GM23338 (cell line): ENCODE measurements at regions not wholly inside any gene's neighbourhood (a gene's known extent, or its start where the extent isn't known, plus 50 kb on each side); places are given as distances from the start of the nearest gene placed in this dataset.

Experiments used
- ATAC-seq: fragments of 200-7000 bp; cut with Tn5 transposase; 3 replicates; pipeline ENCODE4 v1.9.1; 2020
- DNase-seq: peaks from one replicate; pipeline ENCODE4 v3.0.0-alpha.2; 2015; ENCODE audit warnings: low spot score
- H2AFZ ChIP-seq: fragments of 200-600 bp; sonication (generic); 2 replicates; pipeline ENCODE4 v1.8.0; 2016; ENCODE audit warnings: antibody characterized with exemption, mild to moderate bottlenecking, moderate library complexity
- H3F3A ChIP-seq: fragments of 200-600 bp; sonication (generic); replicated peaks from 2 replicates; pipeline ENCODE4 v1.8.0; 2017; ENCODE audit warnings: antibody characterized with exemption, mixed run types, low read depth
- H3K27ac ChIP-seq: fragments of 200-600 bp; sonication (generic); 2 replicates; pipeline ENCODE4 v1.6.1; 2016; ENCODE audit warnings: low read depth
- H3K27me3 ChIP-seq: fragments of 200-600 bp; sonication (generic); 2 replicates; pipeline ENCODE4 v1.8.0; 2016; ENCODE audit warnings: mild to moderate bottlenecking, mixed run types, moderate library complexity; ENCODE audit not compliant: insufficient read depth
- H3K36me3 ChIP-seq: fragments of 200-600 bp; sonication (generic); 2 replicates; pipeline ENCODE4 v1.8.0; 2016; ENCODE audit warnings: mild to moderate bottlenecking; ENCODE audit not compliant: insufficient read depth
- H3K4me1 ChIP-seq: fragments of 200-600 bp; sonication (generic); 2 replicates; pipeline ENCODE4 v1.8.0; 2016; ENCODE audit warnings: mild to moderate bottlenecking, moderate library complexity; ENCODE audit not compliant: insufficient read depth
- H3K4me2 ChIP-seq: fragments of 200-600 bp; sonication (generic); 2 replicates; pipeline ENCODE4 v1.7.1; 2017; ENCODE audit warnings: mixed run types
- H3K4me3 ChIP-seq: fragments of 200-600 bp; sonication (generic); 2 replicates; pipeline ENCODE4 v1.6.1; 2016; ENCODE audit warnings: mixed run types
- H3K79me2 ChIP-seq: fragments of 200-600 bp; sonication (generic); replicated peaks from 2 replicates; pipeline ENCODE4 v1.8.0; 2017; ENCODE audit warnings: mild to moderate bottlenecking; ENCODE audit not compliant: insufficient read depth
- H3K9me2 ChIP-seq: fragments of 200-600 bp; sonication (generic); 2 replicates; pipeline ENCODE4 v1.8.0; 2017; ENCODE audit not compliant: insufficient read depth
- H4K20me1 ChIP-seq: fragments of 200-600 bp; sonication (generic); replicated peaks from 2 replicates; pipeline ENCODE4 v1.8.0; 2017; ENCODE audit warnings: mild to moderate bottlenecking; ENCODE audit not compliant: insufficient read depth
- H3K27ac Mint-ChIP-seq: 2 replicates; pipeline ENCODE4 v1.8.0; 2020; ENCODE audit warnings: inconsistent platforms, mild to moderate bottlenecking, moderate library complexity, mixed read lengths
- H3K27me3 Mint-ChIP-seq: 3 replicates; pipeline ENCODE4 v1.8.0; 2022; ENCODE audit warnings: low read depth, mild to moderate bottlenecking, moderate library complexity, mixed read lengths, inconsistent platforms; ENCODE audit not compliant: insufficient read depth, poor library complexity
- H3K36me3 Mint-ChIP-seq: 3 replicates; pipeline ENCODE4 v1.8.0; 2021; ENCODE audit warnings: low read depth, mild to moderate bottlenecking, inconsistent platforms, moderate library complexity, mixed read lengths
- H3K4me1 Mint-ChIP-seq: 3 replicates; pipeline ENCODE4 v1.8.0; 2020; ENCODE audit warnings: mild to moderate bottlenecking, inconsistent platforms, mixed read lengths
- H3K4me3 Mint-ChIP-seq: 3 replicates; pipeline ENCODE4 v1.8.0; 2021; ENCODE audit warnings: moderate library complexity, mild to moderate bottlenecking, inconsistent platforms, mixed read lengths
- H3K9me3 Mint-ChIP-seq: 3 replicates; pipeline ENCODE4 v1.8.0; 2020; ENCODE audit warnings: moderate library complexity, mild to moderate bottlenecking, inconsistent platforms, mixed read lengths
- CREB1 ChIP-seq: fragments of 250-450 bp; sonication (Bioruptor Pico); IDR thresholded peaks from 2 replicates; pipeline ENCODE4 v1.5.0; 2020; ENCODE audit warnings: low read depth, mild to moderate bottlenecking, moderate library complexity
- CTCF ChIP-seq, 2 experiments: fragments of 200-600 bp in 1 of 2; sonication (generic) in 1 of 2; conservative IDR thresholded peaks; 2 replicates each; pipeline versions ENCODE4 v1.5.1 to v1.6.1; 2016 to 2017; ENCODE audit warnings: antibody characterized with exemption in 2 of 2, low read depth in 2 of 2, mild to moderate bottlenecking in 2 of 2, moderate library complexity in 1 of 2
- ETS1 ChIP-seq: IDR thresholded peaks from 2 replicates; pipeline ENCODE4 v1.6.1; 2016; ENCODE audit warnings: antibody characterized with exemption
- EZH2phosphoT487 ChIP-seq: fragments of 200-600 bp; sonication (generic); IDR thresholded peaks from one replicate; pipeline ENCODE4 v1.8.1; 2018; ENCODE audit warnings: antibody characterized with exemption; ENCODE audit not compliant: unreplicated experiment
- JUNB ChIP-seq: IDR thresholded peaks from one replicate; pipeline ENCODE4 v1.6.1; 2016; ENCODE audit warnings: antibody characterized with exemption; ENCODE audit not compliant: unreplicated experiment
- NANOG ChIP-seq: IDR thresholded peaks from 2 replicates; pipeline ENCODE4 v1.6.1; 2016; ENCODE audit warnings: antibody characterized with exemption, borderline replicate concordance
- POLR2AphosphoS5 ChIP-seq: IDR thresholded peaks from 2 replicates; pipeline ENCODE4 v1.6.1; 2016; ENCODE audit warnings: antibody characterized with exemption, low read depth
- STAT1 ChIP-seq: IDR thresholded peaks from one replicate; pipeline ENCODE4 v1.6.1; 2016; ENCODE audit warnings: antibody characterized with exemption; ENCODE audit not compliant: unreplicated experiment
- ZNF114 ChIP-seq: fragments of 250-450 bp; sonication (Bioruptor Pico); IDR thresholded peaks from 2 replicates; pipeline ENCODE4 v1.5.0; 2020; ENCODE audit warnings: mild to moderate bottlenecking, moderate library complexity
- ZNF331 ChIP-seq: fragments of 250-450 bp; sonication (Bioruptor Pico); IDR thresholded peaks from 2 replicates; pipeline ENCODE4 v1.5.0; 2020; ENCODE audit warnings: low read depth, mild to moderate bottlenecking, moderate library complexity
- TF ChIP-seq, protein P1 (sequence below): fragments of 250-450 bp; sonication (Bioruptor Pico); IDR thresholded peaks from 2 replicates; pipeline ENCODE4 v1.5.0; 2020; ENCODE audit warnings: mild to moderate bottlenecking, moderate library complexity
- TF ChIP-seq, protein P2 (sequence below): IDR thresholded peaks from one replicate; pipeline ENCODE4 v1.6.1; 2018; ENCODE audit warnings: antibody characterized with exemption; ENCODE audit not compliant: unreplicated experiment

DNA sequence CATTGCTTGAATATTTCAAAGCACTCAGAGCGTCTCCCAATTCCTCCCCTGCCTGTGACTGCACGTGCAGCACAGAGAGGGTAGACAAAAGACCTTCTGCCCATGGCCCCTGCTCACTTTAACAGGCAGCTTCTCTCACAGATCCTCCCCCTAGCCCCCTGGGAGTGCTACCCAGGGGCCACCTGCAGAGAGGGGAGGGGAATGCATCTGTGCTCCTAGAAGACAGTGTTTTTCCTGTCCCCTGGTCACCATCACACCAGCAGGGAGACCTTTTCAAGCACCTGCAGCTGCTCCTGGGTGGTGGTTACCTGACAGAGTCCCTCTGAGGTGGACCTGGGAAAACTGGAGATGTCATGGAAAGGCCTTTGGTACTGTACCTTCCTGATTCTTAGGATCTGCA is 56.7 kb upstream of the PRR23C start:
- Histone ChIP-seq H3K36me3 (no peaks in the 10 kb centered on the region), H3K9me2 (no peaks in the 10 kb centered on the region), H3K4me3 (no peak overlapping the region), H3F3A (no peaks in the 10 kb centered on the region), H3K4me2 (no peak overlapping the region), H3K27ac (no peak overlapping the region), H3K79me2 (no peaks in the 10 kb centered on the region), H3K27me3 (no peaks in the 10 kb centered on the region), H4K20me1 (no peaks in the 10 kb centered on the region), H3K4me1 (no peaks in the 10 kb centered on the region), H2AFZ (no peak overlapping the region)
- Mint-ChIP-seq H3K27me3 (peaks cover 8% of the 10 kb centered on the region), H3K9me3 (no peaks in the 10 kb centered on the region), H3K36me3 (no peaks in the 10 kb centered on the region), H3K4me3 (no peak overlapping the region), H3K27ac (no peak overlapping the region), H3K4me1 (peaks cover 3% of the 10 kb centered on the region; the same call in 2 of the 3 replicates)
- ATAC-seq (peak; percentile 21; the same call in 1 of the 3 replicates), DNase-seq (no peak)
- TF ChIP-seq, protein P1, sequence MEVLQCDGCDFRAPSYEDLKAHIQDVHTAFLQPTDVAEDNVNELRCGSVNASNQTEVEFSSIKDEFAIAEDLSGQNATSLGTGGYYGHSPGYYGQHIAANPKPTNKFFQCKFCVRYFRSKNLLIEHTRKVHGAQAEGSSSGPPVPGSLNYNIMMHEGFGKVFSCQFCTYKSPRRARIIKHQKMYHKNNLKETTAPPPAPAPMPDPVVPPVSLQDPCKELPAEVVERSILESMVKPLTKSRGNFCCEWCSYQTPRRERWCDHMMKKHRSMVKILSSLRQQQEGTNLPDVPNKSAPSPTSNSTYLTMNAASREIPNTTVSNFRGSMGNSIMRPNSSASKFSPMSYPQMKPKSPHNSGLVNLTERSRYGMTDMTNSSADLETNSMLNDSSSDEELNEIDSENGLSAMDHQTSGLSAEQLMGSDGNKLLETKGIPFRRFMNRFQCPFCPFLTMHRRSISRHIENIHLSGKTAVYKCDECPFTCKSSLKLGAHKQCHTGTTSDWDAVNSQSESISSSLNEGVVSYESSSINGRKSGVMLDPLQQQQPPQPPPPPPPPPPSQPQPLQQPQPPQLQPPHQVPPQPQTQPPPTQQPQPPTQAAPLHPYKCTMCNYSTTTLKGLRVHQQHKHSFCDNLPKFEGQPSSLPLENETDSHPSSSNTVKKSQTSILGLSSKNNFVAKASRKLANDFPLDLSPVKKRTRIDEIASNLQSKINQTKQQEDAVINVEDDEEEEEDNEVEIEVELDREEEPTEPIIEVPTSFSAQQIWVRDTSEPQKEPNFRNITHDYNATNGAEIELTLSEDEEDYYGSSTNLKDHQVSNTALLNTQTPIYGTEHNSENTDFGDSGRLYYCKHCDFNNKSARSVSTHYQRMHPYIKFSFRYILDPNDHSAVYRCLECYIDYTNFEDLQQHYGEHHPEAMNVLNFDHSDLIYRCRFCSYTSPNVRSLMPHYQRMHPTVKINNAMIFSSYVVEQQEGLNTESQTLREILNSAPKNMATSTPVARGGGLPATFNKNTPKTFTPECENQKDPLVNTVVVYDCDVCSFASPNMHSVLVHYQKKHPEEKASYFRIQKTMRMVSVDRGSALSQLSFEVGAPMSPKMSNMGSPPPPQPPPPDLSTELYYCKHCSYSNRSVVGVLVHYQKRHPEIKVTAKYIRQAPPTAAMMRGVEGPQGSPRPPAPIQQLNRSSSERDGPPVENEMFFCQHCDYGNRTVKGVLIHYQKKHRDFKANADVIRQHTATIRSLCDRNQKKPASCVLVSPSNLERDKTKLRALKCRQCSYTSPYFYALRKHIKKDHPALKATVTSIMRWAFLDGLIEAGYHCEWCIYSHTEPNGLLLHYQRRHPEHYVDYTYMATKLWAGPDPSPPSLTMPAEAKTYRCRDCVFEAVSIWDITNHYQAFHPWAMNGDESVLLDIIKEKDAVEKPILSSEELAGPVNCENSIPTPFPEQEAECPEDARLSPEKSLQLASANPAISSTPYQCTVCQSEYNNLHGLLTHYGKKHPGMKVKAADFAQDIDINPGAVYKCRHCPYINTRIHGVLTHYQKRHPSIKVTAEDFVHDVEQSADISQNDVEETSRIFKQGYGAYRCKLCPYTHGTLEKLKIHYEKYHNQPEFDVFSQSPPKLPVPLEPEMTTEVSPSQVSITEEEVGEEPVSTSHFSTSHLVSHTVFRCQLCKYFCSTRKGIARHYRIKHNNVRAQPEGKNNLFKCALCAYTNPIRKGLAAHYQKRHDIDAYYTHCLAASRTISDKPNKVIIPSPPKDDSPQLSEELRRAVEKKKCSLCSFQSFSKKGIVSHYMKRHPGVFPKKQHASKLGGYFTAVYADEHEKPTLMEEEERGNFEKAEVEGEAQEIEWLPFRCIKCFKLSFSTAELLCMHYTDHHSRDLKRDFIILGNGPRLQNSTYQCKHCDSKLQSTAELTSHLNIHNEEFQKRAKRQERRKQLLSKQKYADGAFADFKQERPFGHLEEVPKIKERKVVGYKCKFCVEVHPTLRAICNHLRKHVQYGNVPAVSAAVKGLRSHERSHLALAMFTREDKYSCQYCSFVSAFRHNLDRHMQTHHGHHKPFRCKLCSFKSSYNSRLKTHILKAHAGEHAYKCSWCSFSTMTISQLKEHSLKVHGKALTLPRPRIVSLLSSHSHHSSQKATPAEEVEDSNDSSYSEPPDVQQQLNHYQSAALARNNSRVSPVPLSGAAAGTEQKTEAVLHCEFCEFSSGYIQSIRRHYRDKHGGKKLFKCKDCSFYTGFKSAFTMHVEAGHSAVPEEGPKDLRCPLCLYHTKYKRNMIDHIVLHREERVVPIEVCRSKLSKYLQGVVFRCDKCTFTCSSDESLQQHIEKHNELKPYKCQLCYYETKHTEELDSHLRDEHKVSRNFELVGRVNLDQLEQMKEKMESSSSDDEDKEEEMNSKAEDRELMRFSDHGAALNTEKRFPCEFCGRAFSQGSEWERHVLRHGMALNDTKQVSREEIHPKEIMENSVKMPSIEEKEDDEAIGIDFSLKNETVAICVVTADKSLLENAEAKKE = no peak
- TF ChIP-seq STAT1 (no peak), POLR2AphosphoS5 (no peak), JUNB (no peak), CREB1 (CRISPR knock-in tag) (no peak), EZH2phosphoT487 (no peak), ZNF331 (CRISPR knock-in tag) (no peak), ZNF114 (CRISPR knock-in tag) (no peak), ETS1 (no peak), NANOG (no peak), CTCF (conservative IDR thresholded peaks at IDR 0.05; ENCODE audit: low read depth in 2 of 2) (no peak)
- TF ChIP-seq, protein P2, sequence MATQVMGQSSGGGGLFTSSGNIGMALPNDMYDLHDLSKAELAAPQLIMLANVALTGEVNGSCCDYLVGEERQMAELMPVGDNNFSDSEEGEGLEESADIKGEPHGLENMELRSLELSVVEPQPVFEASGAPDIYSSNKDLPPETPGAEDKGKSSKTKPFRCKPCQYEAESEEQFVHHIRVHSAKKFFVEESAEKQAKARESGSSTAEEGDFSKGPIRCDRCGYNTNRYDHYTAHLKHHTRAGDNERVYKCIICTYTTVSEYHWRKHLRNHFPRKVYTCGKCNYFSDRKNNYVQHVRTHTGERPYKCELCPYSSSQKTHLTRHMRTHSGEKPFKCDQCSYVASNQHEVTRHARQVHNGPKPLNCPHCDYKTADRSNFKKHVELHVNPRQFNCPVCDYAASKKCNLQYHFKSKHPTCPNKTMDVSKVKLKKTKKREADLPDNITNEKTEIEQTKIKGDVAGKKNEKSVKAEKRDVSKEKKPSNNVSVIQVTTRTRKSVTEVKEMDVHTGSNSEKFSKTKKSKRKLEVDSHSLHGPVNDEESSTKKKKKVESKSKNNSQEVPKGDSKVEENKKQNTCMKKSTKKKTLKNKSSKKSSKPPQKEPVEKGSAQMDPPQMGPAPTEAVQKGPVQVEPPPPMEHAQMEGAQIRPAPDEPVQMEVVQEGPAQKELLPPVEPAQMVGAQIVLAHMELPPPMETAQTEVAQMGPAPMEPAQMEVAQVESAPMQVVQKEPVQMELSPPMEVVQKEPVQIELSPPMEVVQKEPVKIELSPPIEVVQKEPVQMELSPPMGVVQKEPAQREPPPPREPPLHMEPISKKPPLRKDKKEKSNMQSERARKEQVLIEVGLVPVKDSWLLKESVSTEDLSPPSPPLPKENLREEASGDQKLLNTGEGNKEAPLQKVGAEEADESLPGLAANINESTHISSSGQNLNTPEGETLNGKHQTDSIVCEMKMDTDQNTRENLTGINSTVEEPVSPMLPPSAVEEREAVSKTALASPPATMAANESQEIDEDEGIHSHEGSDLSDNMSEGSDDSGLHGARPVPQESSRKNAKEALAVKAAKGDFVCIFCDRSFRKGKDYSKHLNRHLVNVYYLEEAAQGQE = no peak
